Mesenchymal stem cell (in vitro differentiated cells and primary cell): ENCODE measurements at regions not wholly inside any gene's neighbourhood (a gene's known extent, or its start where the extent isn't known, plus 50 kb on each side); places are given as distances from the start of the nearest gene placed in this dataset.

Experiments used
- DNase-seq: peaks from one replicate; pipeline ENCODE4 v3.0.0-alpha.2; 2013
- H2AFZ ChIP-seq: one replicate; pipeline ENCODE4 v1.6.1; 2013; ENCODE audit warnings: low read depth, mild to moderate bottlenecking, control low read depth, inconsistent platforms, low read length, moderate library complexity
- H2AK5ac ChIP-seq: 2 replicates; pipeline ENCODE4 v1.6.1; 2013; ENCODE audit warnings: low read length, moderate library complexity, mild to moderate bottlenecking, inconsistent platforms; ENCODE audit not compliant: severe bottlenecking
- H2BK120ac ChIP-seq: one replicate; pipeline ENCODE4 v1.6.1; 2013; ENCODE audit warnings: low read depth, mild to moderate bottlenecking, inconsistent platforms, low read length, moderate library complexity
- H2BK12ac ChIP-seq, 2 experiments: one replicate each; pipeline ENCODE4 v1.6.1; 2013; ENCODE audit warnings: inconsistent platforms in 2 of 2, low read length in 2 of 2, mild to moderate bottlenecking in 2 of 2, moderate library complexity in 2 of 2, control low read depth in 1 of 2
- H2BK15ac ChIP-seq: one replicate; pipeline ENCODE4 v1.6.1; 2013; ENCODE audit warnings: mild to moderate bottlenecking, low read depth, inconsistent platforms; ENCODE audit not compliant: poor library complexity, severe bottlenecking
- H2BK5ac ChIP-seq: 2 replicates; pipeline ENCODE4 v1.6.1; 2013; ENCODE audit warnings: low read depth, mild to moderate bottlenecking, low read length, control low read depth, inconsistent platforms; ENCODE audit not compliant: poor library complexity, severe bottlenecking
- H3K14ac ChIP-seq, 2 experiments: one replicate each; pipeline ENCODE4 v1.6.1; 2013; ENCODE audit warnings: inconsistent platforms in 2 of 2, low read length in 2 of 2, control low read depth in 1 of 2, mild to moderate bottlenecking in 1 of 2, moderate library complexity in 1 of 2
- H3K18ac ChIP-seq, 2 experiments: one replicate each; pipeline ENCODE4 v1.6.1; 2013; ENCODE audit warnings: inconsistent platforms in 2 of 2, low read length in 2 of 2, control low read depth in 1 of 2, low read depth in 1 of 2, mild to moderate bottlenecking in 1 of 2
- H3K23ac ChIP-seq, 2 experiments: one replicate each; pipeline ENCODE4 v1.6.1; 2013; ENCODE audit warnings: inconsistent platforms in 2 of 2, low read length in 2 of 2, mild to moderate bottlenecking in 2 of 2, moderate library complexity in 2 of 2, control low read depth in 1 of 2
- H3K27ac ChIP-seq: 2 replicates; pipeline ENCODE4 v1.5.1; 2013; ENCODE audit warnings: mild to moderate bottlenecking, moderate library complexity, low read length, control low read depth, inconsistent platforms; ENCODE audit not compliant: poor library complexity, severe bottlenecking
- H3K27me3 ChIP-seq, 2 experiments: 2 replicates each; pipeline versions ENCODE4 v1.6.1 to v1.7.0; 2013; ENCODE audit warnings: low read length in 2 of 2, mild to moderate bottlenecking in 2 of 2, moderate library complexity in 2 of 2, control low read depth in 1 of 2, inconsistent platforms in 1 of 2; ENCODE audit not compliant: control insufficient read depth in 1 of 2, insufficient read depth in 1 of 2
- H3K36me3 ChIP-seq, 2 experiments: 2 replicates each; pipeline versions ENCODE4 v1.6.1 to v1.7.0; 2013; ENCODE audit warnings: low read length in 2 of 2, control low read depth in 1 of 2, inconsistent platforms in 1 of 2, low read depth in 1 of 2, mild to moderate bottlenecking in 1 of 2; ENCODE audit not compliant: insufficient read depth in 2 of 2, control insufficient read depth in 1 of 2
- H3K4ac ChIP-seq, 2 experiments: one replicate each; pipeline ENCODE4 v1.6.1; 2013; ENCODE audit warnings: inconsistent platforms in 2 of 2, low read length in 2 of 2, mild to moderate bottlenecking in 2 of 2, moderate library complexity in 2 of 2, control low read depth in 1 of 2, low read depth in 1 of 2
- H3K4me1 ChIP-seq: 2 replicates; pipeline ENCODE4 v1.6.1; 2013; ENCODE audit warnings: low read depth, low read length, control low read depth; ENCODE audit not compliant: control insufficient read depth, insufficient read depth
- H3K4me2 ChIP-seq: 2 replicates; pipeline ENCODE4 v1.6.1; 2013; ENCODE audit warnings: low read length, mild to moderate bottlenecking, inconsistent platforms; ENCODE audit not compliant: poor library complexity, severe bottlenecking
- H3K4me3 ChIP-seq, 2 experiments: 2 replicates each; pipeline versions ENCODE4 v1.5.1 to v1.7.0; 2013; ENCODE audit warnings: low read length in 2 of 2, mild to moderate bottlenecking in 2 of 2, control low read depth in 1 of 2, low read depth in 1 of 2; ENCODE audit not compliant: insufficient read depth in 1 of 2
- H3K79me1 ChIP-seq: replicated peaks from 2 replicates; pipeline ENCODE4 v1.6.1; 2013; ENCODE audit warnings: mild to moderate bottlenecking, control low read depth, low read length, inconsistent platforms; ENCODE audit not compliant: poor library complexity, severe bottlenecking
- H3K9ac ChIP-seq: 2 replicates; pipeline ENCODE4 v1.7.0; 2013; ENCODE audit warnings: mild to moderate bottlenecking, low read length, moderate library complexity
- H3K9me3 ChIP-seq: 2 replicates; pipeline ENCODE4 v1.7.0; 2013; ENCODE audit warnings: mild to moderate bottlenecking, low read length; ENCODE audit not compliant: control insufficient read depth
- H4K8ac ChIP-seq: one replicate; pipeline ENCODE4 v1.6.1; 2013; ENCODE audit warnings: inconsistent platforms, mild to moderate bottlenecking, low read length, moderate library complexity
- H4K91ac ChIP-seq: one replicate; pipeline ENCODE4 v1.6.1; 2013; ENCODE audit warnings: mild to moderate bottlenecking, low read length, inconsistent platforms
- WGBS: methylation state at CpG from one replicate; pipeline ENCODE4 v1.1.7; 2013; ENCODE audit warnings: mixed read lengths; 5-methylcytosine and 5-hydroxymethylcytosine counted together

DNA sequence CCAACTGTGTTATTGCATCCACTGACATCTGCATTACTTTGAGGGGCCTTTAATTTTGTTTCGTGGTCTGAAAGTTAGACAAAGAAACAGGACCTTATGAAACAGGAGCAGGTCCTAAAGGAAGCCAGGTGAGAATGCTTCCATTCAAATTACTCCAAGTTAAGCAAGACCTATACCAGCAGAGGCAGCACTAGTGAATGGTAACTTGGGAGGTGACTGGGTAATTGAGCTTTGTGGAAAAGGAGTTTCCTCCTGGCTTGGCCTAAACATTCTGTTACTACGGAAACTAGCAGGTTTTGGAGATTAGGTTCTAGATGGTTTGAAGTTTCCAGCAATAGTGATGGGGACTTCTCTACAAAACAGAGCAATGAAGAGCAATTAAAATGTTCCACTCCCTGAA lies 173.5 kb downstream of the NKX6-1 start:
- Histone ChIP-seq H3K23ac (no peak overlapping the region), H2BK12ac (no peak overlapping the region), H2BK5ac (no peak overlapping the region), H3K4ac (no peak overlapping the region), H3K14ac (no peak overlapping the region), H2BK15ac (no peak overlapping the region), H2BK120ac (no peak overlapping the region), H3K18ac (no peak overlapping the region), H4K8ac (no peak overlapping the region), H3K27me3 (no peaks in the 10 kb centered on the region), H4K91ac (no peak overlapping the region), H3K9ac (no peak overlapping the region), H3K36me3 (no peaks in the 10 kb centered on the region), H2AFZ (no peak overlapping the region), H3K4me2 (no peak overlapping the region), H3K4me3 (no peak overlapping the region), H3K79me1 (no peaks in the 10 kb centered on the region), H2AK5ac (no peak overlapping the region), H3K27ac (no peak overlapping the region), H3K9me3 (no peaks in the 10 kb centered on the region), H3K4me1 (no peaks in the 10 kb centered on the region)
- WGBS: 71% methylated on average over 2 of the region's 2 CpGs
- DNase-seq: no peak

DNA sequence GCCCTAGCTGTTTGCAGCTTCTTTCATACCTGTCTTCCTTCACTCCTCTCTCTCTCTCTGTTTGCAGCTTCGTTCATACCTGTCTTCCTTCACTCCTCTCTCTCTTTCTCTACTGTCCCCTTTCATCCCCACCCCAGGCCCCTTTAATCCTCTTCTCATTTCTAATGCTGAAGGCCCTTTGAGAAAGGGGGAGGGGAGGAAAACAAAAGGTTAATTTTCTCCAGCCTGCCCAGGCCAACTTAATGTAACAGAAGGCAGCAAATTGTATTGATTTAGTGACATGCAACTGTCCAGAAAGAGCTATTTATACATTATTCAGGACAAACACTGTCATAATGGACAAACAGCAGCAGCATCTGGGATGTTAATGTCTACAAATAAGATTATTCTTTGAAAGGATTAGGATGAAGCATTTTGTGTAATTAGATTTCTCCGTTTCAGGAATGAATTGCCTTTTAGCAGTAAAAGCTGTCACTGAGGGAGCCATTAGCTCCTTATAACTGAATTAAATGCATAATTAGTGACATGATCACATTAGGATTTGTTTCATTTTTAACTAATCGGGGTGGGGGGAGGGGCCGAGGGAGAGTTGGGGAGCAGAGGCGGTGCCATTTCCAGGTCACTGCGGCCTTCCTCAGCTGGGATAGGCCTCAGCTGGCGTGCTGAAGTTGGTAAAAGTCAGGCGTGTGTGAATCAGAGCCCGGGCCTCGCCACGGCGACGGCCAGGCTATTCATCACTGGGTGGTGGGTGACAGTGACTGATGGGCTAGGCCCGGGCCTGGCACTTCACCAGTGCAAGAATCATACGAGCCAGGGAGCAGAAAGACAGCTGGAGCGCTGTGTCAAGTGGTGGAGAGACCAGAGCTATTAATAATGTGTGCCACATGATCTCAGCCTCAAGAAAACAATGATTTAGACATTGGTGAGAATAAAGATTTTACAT lies 174.5 kb downstream of the NKX6-1 start:
- no peaks in the 10 kb centered on the region for H3K4me1 ChIP-seq
- no peaks in the 10 kb centered on the region for H3K79me1 ChIP-seq
- no peak overlapping the region for H3K4me2 ChIP-seq
- DNase-seq: no peak
- 70% methylated on average over 16 of the region's 16 CpGs for WGBS
- no peak overlapping the region for H2BK15ac ChIP-seq
- no peak overlapping the region for H3K14ac ChIP-seq
- no peak overlapping the region for H2BK5ac ChIP-seq
- no peak overlapping the region for H4K8ac ChIP-seq
- no peak overlapping the region for H2AK5ac ChIP-seq
- H3K18ac ChIP-seq: no peak overlapping the region
- H4K91ac ChIP-seq: no peak overlapping the region
- no peak overlapping the region for H2BK12ac ChIP-seq
- H3K9ac ChIP-seq: no peak overlapping the region
- no peaks in the 10 kb centered on the region for H3K36me3 ChIP-seq
- H3K9me3 ChIP-seq: no peaks in the 10 kb centered on the region
- H3K4me3 ChIP-seq: no peak overlapping the region
- no peak overlapping the region for H3K4ac ChIP-seq
- H3K27ac ChIP-seq: no peak overlapping the region
- no peak overlapping the region for H2BK120ac ChIP-seq
- no peaks in the 10 kb centered on the region for H3K27me3 ChIP-seq
- H2AFZ ChIP-seq: no peak overlapping the region
- H3K23ac ChIP-seq: no peak overlapping the region

DNA sequence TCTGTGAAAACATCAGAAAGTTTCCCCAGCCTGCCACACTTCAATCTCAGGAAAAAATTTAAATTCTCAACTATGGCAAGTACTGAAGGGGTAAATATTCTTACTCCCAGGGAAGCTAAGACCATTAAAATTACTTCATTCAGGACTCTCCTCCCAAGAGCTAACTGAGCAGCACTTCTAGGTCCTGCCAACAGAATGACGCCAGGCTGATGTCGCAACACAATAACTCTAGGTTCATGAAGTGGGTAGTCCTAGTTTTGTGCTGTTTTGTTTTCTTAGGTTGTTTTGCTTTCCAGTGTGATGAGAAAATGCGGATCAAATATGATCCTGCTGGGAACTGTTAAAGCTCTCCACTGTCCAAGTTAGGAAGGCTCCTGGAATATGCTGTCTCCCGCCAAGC lies 180.0 kb downstream of the NKX6-1 start:
- Histone ChIP-seq H2BK5ac (no peak overlapping the region), H3K9me3 (no peaks in the 10 kb centered on the region), H2BK120ac (no peak overlapping the region), H3K18ac (no peak overlapping the region), H2AK5ac (no peak overlapping the region), H3K4me1 (no peaks in the 10 kb centered on the region), H3K4ac (no peak overlapping the region), H3K79me1 (no peaks in the 10 kb centered on the region), H3K4me3 (no peak overlapping the region), H2BK12ac (no peak overlapping the region), H3K4me2 (no peak overlapping the region), H4K91ac (no peak overlapping the region), H3K23ac (no peak overlapping the region), H2AFZ (no peak overlapping the region), H3K14ac (no peak overlapping the region), H2BK15ac (no peak overlapping the region), H3K27ac (no peak overlapping the region), H4K8ac (no peak overlapping the region), H3K9ac (no peak overlapping the region), H3K27me3 (no peaks in the 10 kb centered on the region), H3K36me3 (no peaks in the 10 kb centered on the region)
- 93% methylated on average over 4 of the region's 4 CpGs for WGBS
- no peak for DNase-seq

DNA sequence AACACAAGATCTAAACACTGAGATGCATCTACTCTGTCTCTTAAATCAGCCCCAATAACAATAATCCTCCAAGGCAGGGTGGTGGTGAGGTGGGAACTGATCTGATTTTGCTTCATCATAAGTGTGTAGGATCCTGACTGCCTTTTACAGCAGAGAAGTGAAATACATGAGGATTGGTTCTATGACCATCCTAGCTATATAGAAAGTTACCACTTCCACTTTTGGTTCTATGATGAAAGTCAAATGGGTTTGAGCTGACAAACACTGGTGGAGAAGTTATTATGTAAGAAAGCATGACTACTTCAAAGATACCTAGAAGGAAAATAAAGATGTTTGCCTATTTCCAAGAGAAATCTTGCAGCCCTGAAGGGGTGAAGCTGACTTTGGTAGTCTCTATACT lies 181.6 kb downstream of the NKX6-1 start:
- Histone ChIP-seq H3K23ac (no peak overlapping the region), H3K9ac (no peak overlapping the region), H2BK12ac (no peak overlapping the region), H3K14ac (no peak overlapping the region), H3K18ac (no peak overlapping the region), H4K91ac (no peak overlapping the region), H3K79me1 (no peaks in the 10 kb centered on the region), H3K4ac (no peak overlapping the region), H3K36me3 (no peaks in the 10 kb centered on the region), H2BK15ac (no peak overlapping the region), H4K8ac (no peak overlapping the region), H2BK5ac (no peak overlapping the region), H2BK120ac (no peak overlapping the region), H3K4me3 (no peak overlapping the region), H3K27ac (no peak overlapping the region), H3K27me3 (no peaks in the 10 kb centered on the region), H3K9me3 (no peaks in the 10 kb centered on the region), H3K4me1 (no peaks in the 10 kb centered on the region), H3K4me2 (no peak overlapping the region), H2AK5ac (no peak overlapping the region), H2AFZ (no peak overlapping the region)
- no peak for DNase-seq
